HG03045 (cell line): ENCODE measurements at regions not wholly inside any gene's neighbourhood (a gene's known extent, or its start where the extent isn't known, plus 50 kb on each side); places are given as distances from the start of the nearest gene placed in this dataset.

ENCODE experiments used
- ATAC-seq: cut with Tn5 transposase; IDR thresholded peaks from one replicate; pipeline ENCODE4 v1.9.1; 2021; ENCODE audit warnings: mild to moderate bottlenecking, moderate library complexity; ENCODE audit not compliant: unreplicated experiment

DNA sequence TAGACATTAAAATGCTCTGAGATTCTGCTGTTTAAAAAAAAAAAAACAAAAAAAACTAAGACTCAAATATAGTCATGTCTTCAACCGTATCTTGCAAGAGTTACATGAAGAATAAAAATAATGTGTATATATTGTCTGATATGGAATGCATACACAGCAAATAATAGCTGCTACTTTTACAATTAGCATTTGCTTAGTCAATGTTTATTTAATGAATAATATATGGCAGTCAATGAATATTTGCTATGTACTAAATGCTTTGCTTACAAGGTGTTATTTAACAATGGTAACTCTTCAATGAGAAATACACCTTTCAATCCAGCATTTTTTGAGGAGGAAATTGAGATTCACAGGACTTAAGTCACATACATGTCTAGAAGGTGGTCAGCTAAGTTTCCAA, 718.8 kb upstream of the SOX9 start:
- no peak for ATAC-seq

DNA sequence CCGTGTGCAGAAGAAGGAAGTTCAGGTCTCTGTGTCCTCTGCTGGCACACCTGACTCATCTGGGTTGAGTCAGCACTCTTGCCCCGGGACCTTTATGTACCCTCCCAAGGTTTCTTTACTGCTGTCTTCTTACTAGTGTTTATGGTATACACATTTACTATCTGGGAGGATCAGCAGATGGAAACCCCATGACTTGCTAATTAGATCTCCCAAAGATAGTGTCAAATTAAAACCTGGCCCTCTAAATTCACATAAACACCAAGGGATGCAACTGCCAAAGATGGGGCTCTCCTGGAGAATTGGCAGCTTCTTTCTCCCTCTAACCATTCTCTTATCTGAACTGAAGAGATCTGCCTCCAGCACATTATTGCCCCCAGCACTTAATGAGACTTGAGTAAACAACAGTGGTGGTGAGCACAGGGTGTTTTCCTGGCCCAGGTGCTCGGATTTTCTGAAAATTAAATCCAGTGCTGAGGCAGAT, 718.1 kb upstream of the SOX9 start:
- no peak for ATAC-seq

DNA sequence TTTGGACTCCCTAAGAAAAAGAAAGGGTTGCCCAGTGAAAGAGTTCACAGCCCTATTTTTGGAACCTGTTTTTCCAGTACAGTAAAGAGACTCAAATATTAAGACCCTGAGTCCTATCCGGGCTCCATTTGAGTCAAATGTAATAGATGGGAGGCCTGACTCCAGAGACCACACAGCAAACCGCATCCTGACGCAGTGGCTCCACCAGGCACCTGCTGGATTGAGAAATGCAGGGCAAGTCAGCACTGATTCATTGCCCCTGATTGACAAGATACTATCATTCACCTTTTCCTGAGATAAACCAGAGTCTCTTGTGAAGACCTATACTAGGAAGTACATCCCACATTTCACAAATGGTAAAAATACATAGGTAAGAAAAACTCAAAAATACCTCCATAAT, 715.7 kb upstream of the SOX9 start:
- no peak for ATAC-seq

DNA sequence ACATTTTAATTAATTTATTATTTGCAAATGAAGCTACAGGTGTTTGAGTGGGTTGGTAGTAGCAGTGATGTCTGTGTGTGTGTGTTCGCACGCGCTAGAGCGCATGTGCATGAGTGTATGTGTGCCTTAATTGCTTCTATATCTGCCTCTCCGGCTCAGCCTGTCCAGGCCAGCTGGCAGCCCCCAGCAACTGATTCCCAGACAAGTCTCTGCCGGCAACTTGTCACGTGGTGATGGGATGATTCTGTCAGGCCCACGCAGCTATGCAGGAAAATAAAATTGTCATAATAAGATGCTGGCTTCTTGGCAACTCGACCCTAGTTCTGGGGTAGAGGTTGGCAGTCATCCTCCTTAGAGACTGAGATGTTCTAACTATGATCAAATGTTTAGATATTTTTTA, 712.8 kb upstream of the SOX9 start:
- no peak for ATAC-seq

DNA sequence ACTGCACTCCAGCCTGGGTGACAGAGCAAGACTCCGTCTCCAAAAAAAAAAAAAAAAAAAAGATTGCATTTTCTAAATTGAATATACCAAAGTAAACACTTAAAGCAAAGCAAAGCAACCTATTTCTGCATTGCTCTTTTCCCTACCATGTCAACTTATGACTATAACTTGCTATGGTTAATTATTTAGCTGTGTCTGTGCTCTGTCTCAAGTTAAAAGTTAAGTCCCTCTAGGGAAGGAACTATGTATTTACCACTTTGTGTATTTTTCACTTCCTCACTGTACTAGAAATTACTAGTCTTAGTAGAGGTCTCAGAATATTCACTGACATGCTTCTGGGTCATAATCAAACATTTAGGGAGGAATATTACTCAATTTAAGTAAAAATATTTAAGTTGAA, 711.7 kb upstream of the SOX9 start:
- ATAC-seq, result no peak

DNA sequence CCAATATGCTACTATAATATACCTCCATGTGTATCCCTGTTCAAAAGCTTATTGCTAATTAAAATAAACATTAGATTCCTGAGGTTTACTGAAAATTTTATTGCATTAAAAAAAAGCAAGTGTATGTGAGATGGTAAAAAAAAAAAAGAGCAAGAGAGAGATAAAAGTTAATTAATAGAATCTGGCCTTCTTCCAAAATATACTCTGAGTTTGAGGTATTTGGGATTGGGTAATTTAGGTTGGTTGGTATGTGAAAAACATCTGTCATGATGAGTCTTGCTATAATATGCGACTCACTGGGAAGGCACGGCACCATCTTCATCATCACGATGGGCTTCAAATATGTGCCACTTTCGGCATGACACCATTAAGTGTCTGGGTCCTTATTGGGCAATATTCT, 711.1 kb upstream of the SOX9 start:
- ATAC-seq, result no peak

DNA sequence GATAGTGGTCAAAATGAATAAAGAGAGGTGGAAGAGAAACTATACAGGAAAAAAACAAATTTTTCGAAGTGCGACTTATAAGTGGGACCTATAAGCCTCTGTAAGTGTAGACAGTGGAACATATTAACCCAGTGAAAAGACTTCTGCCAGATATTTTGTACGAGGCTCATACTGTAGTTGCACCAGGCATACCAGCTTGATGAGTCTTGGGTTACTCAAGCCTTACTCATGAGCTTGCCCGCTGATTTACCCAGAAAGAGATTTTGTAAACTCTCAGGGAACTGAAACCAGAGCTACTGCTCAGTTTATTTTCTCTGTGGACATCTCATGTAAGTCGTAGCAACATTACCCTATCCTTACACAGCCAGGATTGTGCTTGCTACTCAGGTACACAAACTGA, 708.0 kb upstream of the SOX9 start:
- no peak for ATAC-seq

DNA sequence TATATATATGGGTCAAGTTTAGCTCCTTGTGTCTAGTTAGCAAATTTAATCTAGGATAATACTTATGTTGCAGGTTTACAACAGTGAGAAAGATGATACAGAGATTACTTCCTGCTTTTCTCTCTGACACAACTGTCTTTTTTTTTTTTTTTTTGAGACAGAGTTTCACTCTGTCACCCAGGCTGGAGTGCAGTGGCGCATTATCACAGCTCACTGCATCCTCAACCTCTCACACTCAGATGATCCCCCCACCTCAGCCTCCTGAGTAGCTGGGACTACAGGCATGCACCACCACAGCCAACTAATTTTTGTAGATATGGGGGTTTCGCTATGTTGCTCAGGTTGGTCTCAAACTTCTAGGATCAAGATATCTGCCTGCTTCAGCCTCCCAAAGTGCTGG, 706.9 kb upstream of the SOX9 start:
- ATAC-seq, result no peak

DNA sequence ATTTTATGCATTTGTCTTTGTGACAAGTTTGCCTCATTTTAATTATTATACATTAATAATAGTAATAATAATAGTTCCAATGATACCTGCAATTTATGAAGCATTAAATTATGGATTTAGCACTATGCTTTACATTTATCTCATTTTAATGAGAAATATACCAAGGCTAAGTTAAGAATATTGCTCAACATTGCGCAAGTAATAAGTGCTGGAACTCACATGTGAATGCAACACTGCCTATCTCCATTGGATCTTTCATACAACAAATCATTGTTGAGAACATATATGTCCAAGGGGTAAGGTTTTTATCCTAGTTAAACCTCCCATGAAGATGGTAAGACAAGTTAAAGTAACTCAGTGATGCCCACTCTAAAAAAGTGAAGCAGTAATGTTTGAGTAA, 703.7 kb upstream of the SOX9 start:
- no peak for ATAC-seq

DNA sequence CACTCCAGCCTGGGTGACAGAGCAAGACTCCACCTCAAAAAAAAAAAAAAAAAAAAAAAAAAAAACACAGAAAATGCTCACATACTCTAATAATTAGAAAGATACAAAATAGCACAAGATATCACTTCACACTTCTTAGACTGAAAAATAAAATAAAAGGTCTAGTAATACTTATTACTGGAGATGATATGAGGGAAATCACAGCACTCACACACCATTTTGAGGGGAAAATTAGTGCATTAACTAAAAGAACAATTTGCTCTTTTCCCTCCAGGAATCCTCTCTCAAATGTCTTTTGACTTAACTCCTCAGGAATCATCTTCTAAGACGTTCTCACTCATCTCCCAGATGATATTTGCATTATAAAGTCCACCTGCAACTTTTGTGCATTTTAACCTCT, 697.9 kb upstream of the SOX9 start:
- no peak for ATAC-seq

DNA sequence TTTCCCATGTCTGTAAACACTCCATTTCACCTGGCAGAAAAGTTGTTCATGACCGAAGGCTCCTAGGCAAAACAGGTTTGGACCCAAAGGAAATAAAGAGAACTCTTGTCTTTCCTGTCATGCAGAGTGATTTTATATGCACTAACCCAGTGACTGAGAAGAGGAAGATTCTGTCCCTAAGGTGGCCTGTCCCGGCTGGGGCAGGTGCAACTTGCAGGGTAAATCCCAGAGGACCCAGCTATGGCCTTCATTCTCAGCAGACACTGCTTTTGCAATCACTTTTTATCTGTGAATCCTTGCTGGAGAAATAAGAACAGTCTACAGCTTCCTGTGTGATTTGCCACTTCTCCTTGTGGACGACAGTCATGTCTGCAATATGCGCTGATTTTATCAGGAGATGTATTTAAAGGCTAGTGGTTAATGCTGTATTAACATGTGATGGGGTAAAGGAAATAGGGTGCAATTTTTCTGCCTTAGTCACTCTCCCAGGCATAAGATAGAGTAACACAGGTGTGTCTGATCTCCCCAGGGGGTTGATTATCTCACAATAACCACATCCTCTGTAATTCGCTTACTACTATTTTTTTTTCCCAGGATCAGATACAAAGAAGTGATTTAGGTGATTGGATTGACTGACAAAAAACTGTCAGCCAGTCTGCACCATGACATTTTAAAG, 696.8 kb upstream of the SOX9 start:
- no peak for ATAC-seq

DNA sequence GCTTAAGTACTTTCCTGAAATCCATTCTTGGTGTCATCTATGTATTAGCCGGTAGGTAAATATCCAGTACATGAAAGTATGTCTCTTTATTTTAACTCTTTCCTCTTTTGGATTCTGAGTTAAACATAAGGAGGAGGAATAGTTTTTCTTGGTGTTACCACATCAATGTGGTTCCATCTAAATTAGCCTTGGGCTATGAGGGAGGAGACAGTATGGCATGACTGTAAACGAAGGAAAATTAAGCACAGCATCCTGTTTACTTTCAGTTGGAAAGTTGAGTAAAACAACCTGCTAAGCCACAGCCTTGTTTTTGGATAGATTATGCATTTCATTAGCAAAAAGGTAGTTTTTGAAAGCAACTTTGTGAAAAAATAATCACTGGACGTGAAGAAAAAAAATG, 693.0 kb upstream of the SOX9 start:
- no peak for ATAC-seq

DNA sequence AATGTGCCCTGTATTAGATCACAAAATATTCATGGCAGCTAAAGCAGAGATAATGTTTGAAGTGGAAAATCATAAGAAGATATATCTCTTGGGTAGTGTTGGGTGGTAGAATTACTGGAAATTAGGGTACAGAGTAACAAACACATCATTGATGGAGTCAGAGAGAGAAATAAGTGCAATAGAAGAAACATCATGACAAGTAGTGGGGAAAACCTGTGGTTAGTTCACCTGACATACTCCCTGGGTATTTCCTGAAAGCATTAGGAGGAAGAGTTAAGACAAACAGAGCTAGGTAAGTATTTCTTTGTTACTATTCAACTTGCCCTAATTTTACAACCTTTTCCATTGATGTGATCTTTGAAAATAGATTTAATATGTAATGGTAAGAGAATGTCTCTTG, 691.9 kb upstream of the SOX9 start:
- no peak for ATAC-seq

DNA sequence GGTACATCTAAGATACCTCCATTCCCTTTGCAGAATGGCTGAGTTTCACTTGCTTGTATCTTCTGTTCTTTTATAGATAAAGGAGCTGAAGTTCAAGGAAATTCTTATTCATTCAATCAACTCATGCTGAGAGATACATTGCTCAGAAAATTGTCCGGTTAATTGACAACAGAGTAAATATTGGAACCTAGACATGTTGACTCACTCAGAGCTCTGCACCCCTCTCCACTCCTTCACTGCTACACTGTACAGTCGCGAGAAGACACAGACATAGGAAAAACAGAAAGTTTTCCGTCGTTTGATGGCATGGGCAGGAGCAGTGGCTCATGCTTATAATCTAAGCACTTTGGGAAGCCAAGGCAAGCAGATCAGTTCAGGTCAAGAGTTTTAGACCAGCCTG, 690.5 kb upstream of the SOX9 start:
- no peak for ATAC-seq

DNA sequence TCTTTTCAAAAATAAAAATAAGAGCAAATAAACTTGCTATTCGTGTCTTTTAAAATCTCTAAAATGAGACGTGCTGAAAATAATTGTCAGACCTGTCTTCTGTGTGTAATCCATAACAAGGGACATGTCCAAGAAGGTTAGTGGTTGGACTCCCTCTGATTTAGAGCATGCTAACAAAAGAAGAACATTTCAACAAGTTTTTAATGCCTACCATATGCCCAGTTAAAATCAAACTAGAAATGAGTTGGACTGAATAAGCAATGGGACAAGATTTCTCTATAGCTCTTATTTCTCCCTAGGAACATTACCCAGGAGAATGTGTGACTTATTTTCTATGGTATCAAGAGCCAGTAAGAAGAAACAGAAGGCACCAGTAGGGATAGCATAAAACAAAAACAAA, 689.7 kb upstream of the SOX9 start:
- ATAC-seq, result no peak

DNA sequence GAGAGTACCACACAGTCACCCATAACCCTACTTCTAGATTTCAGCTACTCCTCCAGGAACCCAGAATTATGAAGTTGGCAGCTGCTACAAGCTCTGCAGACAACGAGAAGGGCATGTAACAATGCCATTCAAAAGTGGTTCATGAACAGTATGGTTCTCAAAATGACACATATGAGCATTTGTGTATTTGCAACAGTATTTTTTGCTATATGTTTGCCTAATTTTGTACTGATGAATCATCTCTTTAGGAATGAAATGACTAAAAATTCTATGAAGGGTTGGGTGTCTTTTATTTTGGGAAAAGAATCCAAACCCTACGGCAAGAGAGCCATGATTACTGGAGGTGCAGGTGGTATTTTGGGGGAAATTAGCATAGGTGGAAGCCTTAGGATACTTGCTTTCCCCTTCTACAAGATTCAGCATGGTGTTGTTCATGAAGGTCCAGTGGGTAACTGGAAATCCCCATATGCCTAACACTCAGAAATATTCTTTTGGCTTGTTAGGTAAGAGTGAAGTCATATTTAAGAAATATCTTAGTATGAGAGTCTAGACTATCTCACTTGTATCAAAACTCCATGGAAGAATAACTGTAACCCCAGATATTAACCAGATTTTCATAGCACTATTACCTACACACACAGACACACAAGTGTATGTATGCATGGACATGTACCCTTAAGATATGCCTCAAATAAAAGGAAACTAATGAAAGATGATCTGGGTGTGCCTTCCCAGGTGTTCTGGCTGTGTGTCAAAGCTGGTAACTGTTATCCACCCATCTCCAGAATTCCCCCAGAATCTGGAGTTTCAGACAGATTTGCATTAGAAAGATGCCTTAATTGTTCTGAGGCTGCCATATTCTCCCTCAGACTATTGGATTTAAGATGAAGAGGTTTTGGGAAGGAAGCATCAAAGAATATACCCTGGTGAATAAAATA, 688.2 kb upstream of the SOX9 start:
- ATAC-seq, result no peak

DNA sequence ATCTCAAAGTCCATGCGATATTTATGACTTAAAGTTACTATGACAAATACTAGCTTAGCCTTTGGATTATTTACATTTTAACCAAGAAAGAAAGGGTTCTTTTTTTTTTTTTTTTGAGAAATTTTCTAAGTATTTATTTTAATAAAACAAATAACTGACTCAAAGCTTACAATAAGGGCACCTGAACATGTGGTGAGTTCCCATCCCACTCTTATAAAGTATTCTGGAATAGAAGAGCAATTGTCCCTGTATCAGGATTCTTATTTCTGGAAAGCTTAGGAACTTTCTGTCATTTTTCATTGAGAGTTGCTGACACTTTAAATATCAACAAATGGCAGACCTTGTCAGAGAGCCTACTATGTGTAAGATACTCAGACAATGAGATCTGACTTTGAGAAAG, 686.1 kb upstream of the SOX9 start:
- ATAC-seq, result no peak

DNA sequence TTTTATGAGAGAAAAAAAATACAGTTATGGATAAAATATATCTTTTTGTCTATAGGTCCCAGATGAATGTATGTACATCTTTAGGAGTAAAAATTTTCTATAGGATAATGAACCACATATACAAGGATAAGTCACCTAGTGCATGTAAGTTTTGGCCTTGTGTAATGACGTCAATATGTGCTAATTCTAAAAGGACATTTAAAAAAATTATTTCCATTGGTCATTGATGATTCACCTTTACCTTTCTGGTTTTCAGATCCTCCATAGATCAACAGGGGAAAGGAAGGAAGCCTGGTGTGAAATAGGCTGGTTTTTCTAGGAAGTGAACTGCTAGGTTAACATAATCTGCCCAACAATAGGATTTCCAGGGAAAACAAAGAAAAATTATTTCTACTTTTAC, 684.3 kb upstream of the SOX9 start:
- ATAC-seq, result no peak

DNA sequence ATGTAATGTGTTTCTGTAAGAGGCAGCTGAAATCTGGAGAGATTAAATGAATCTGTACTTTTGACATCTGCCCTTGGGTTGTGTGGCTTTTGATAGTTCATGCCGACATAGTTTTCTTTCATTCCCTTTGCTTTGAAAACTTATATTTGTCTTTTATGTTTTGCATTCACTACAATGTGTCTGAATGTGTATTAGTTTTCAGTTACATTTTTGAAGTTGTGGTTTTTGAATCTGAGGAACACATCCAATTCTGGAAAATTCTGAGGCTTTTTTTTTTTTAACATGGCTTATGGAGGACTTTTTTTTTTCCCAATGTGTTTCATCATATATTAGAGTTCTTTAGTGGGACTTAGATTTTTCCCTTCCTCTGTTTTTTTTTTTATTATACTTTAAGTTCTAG, 683.7 kb upstream of the SOX9 start:
- no peak for ATAC-seq

DNA sequence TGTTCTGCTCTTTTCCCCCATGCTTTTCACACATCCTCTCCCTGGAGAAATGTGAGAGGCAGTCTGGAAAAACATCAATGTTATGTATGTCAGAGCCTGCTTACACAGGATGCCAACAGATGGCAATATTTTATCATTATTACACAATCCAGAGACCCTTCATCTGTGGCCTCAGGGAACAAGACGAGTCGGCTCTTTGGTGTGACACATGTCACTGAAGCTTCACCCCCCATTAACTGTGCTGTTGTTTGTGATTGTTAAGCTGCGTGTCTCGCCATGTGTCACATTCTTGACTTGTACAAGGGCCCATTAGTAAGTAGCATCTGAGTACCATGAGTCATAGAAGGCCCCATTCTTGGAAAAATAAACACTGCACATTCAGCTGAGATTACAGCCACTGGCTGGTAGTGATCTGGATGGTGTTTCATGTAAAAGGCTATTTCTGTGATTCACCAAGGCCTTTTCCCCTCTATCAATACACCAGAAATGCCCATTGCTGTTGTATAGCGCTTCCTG, 682.1 kb upstream of the SOX9 start:
- ATAC-seq, result no peak

DNA sequence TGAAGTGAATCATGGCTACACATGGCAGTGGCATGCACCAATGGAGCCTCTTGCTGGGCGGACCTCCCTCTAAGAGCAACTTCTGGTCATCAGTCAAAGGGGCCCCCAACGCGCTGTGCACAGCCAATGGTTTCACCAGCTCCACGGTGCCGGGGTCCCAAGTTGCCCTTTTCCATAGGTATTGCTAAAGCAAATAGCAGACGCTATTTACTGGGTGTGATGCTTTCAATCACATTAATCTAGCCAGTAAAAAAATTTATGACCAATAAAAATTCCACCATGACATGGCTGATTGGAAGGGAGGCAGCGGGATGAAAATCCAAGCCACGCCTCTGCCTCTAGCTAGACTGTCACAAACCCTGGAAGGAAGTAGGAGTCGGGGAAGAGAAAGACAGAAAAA, 680.3 kb upstream of the SOX9 start:
- no peak for ATAC-seq

DNA sequence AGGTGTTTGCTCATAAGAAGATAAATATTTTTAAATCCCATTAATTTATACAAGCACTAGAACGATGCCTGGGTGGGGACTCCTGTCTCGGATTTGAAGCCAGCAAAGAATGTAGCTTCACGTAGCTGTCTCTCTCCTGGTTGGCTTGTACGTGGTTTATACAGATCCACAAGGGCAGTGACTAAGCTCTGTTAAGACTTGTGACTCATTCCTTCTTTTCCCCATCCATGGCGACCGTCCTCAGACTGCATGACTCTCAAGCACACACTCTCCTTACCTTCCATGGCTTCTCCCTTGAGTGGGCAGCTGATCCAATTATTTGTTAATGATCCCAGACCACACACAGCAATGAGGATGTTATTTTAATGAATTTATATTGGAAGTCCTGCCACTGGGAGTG, 679.7 kb upstream of the SOX9 start:
- ATAC-seq, result no peak
